Adrenal gland (tissue), 9 donors: ENCODE measurements at regions not wholly inside any gene's neighbourhood (a gene's known extent, or its start where the extent isn't known, plus 50 kb on each side); places are given as distances from the start of the nearest gene placed in this dataset.

Source experiments
- DNase-seq, 7 donors: peaks; one replicate each; pipeline ENCODE4 v3.0.0-alpha.2; 2019 to 2020
- H3K27ac ChIP-seq, 5 donors: fragments of 200-600 bp; sonication (generic) in 4 of 5; 1 replicate in 3 of 5; 2 replicates in 2 of 5; pipeline versions ENCODE4 v1.5.1 to v1.8.0; 2016 to 2020; ENCODE audit warnings: mild to moderate bottlenecking in 1 of 5
- H3K27me3 ChIP-seq: fragments of 200-600 bp; 2 replicates; pipeline ENCODE4 v1.8.0; 2021
- H3K36me3 ChIP-seq, 2 donors: fragments of 200-600 bp; replicated peaks in 1 of 2; 1 replicate in 1 of 2; 2 replicates in 1 of 2; pipeline versions ENCODE4 v1.5.1 to v1.8.0; 2018 to 2022
- H3K4me1 ChIP-seq, 2 donors: fragments of 200-600 bp; replicated peaks in 1 of 2; 1 replicate in 1 of 2; 2 replicates in 1 of 2; pipeline versions ENCODE4 v1.5.1 to v1.8.0; 2018 to 2021
- H3K4me3 ChIP-seq, 4 donors: fragments of 200-600 bp; sonication (generic) in 3 of 4; one replicate each; pipeline ENCODE4 v1.5.1; 2016 to 2018
- H3K9me3 ChIP-seq, 3 donors: fragments of 200-600 bp; sonication (generic) in 1 of 3; replicated peaks in 1 of 3; 1 replicate in 2 of 3; 2 replicates in 1 of 3; pipeline versions ENCODE4 v1.5.1 to v1.8.0; 2016 to 2021
- CTCF ChIP-seq, 6 experiments: fragments of 450-650 bp in 4 of 6; fragments of 200-600 bp in 2 of 6; sonication (generic) in 1 of 6; IDR thresholded peaks; 1 replicate in 5 of 6; 2 replicates in 1 of 6; pipeline versions ENCODE4 v1.5.1 to v1.8.0; 2016 to 2021; ENCODE audit warnings: antibody characterized with exemption in 6 of 6, mild to moderate bottlenecking in 2 of 6, moderate library complexity in 1 of 6
- POLR2A ChIP-seq, 2 donors: fragments of 450-650 bp; IDR thresholded peaks; one replicate each; pipeline ENCODE4 v1.6.1; 2017; ENCODE audit warnings: antibody characterized with exemption in 2 of 2, mild to moderate bottlenecking in 2 of 2, moderate library complexity in 1 of 2
- WGBS, 4 donors: extraction: QIAGEN DNeasy Blood & Tissue Kit in 2 of 4; methylation state at CpG; one replicate each; pipeline versions ENCODE4 v1.1.5 to v1.1.7; 2013 to 2017; 5-methylcytosine and 5-hydroxymethylcytosine counted together
- intact Hi-C, 2 donors: fragments of 100-400 bp; cut with DNase I; formaldehyde crosslinking; loops; one replicate each; pipeline versions ENCODE4 v1.14.1 to v1.15.0; 2022 to 2023
- donor health status: healthy with polysubstance abuse.
- donor health status: Bipolar disorder and iron deficiency.
- donor health status: DM: yes; HTN: yes; CAD: no.
- donor health status: DM: no; HTN: no; CAD: no.
- donor health status: DM: no; HTN: no; CAD: no.

- TF ChIP-seq POLR2A (IDR thresholded peaks at IDR 0.05): no peak
- TF ChIP-seq CTCF (IDR thresholded peaks at IDR 0.05): no peak
- 85 to 97% (median 86%) methylated on average over 10 of the region's 10 CpGs for WGBS, 4 donors
- intact Hi-C loops: no loop called here
- no peaks in the 10 kb centered on the region for H3K36me3 ChIP-seq
- H3K9me3 ChIP-seq: no peaks in the 10 kb centered on the region
- H3K27me3 ChIP-seq: no peaks in the 10 kb centered on the region
- no peak overlapping the region for H3K4me3 ChIP-seq
- no peaks in the 10 kb centered on the region for H3K4me1 ChIP-seq
- H3K27ac ChIP-seq: no peak overlapping the region
- no peak for DNase-seq
These were observed 86.5 kb upstream of the CDKN3 start for GRCh38 chr14:54310151-54310850.

- intact Hi-C loops: no loop called here
- Histone ChIP-seq H3K4me3 (no peak overlapping the region), H3K27ac (no peak overlapping the region), H3K27me3 (no peaks in the 10 kb centered on the region), H3K9me3 (no peaks in the 10 kb centered on the region), H3K4me1 (no peaks in the 10 kb centered on the region), H3K36me3 (no peaks in the 10 kb centered on the region)
- 62 to 76% (median 73%) methylated on average over 2 of the region's 2 CpGs for WGBS, 4 donors
- no peak for TF ChIP-seq POLR2A (IDR thresholded peaks at IDR 0.05)
- no peak for DNase-seq
These were observed 86.0 kb upstream of the CDKN3 start for GRCh38 chr14:54310851-54311228.

GRCh38 chr14:54312166-54312801 is 84.5 kb upstream of the CDKN3 start:
- intact Hi-C loops: no loop called here
- WGBS, 4 donors: 52 to 78% (median 63%) methylated on average over 1 to 3 of the region's 3 CpGs
- TF ChIP-seq POLR2A (IDR thresholded peaks at IDR 0.05) (no peak), CTCF (IDR thresholded peaks at IDR 0.05) (no peak)
- H3K27ac ChIP-seq: no peak overlapping the region
- H3K36me3 ChIP-seq: no peaks in the 10 kb centered on the region
- DNase-seq: peak in 2 of 7 donors; percentile 2 to 35
- no peak overlapping the region for H3K4me3 ChIP-seq
- no peaks in the 10 kb centered on the region for H3K9me3 ChIP-seq
- H3K4me1 ChIP-seq: no peaks in the 10 kb centered on the region
- no peaks in the 10 kb centered on the region for H3K27me3 ChIP-seq

- Histone ChIP-seq H3K4me3 (no peak overlapping the region), H3K27ac (no peak overlapping the region), H3K27me3 (no peaks in the 10 kb centered on the region), H3K4me1 (no peaks in the 10 kb centered on the region), H3K9me3 (no peaks in the 10 kb centered on the region), H3K36me3 (no peaks in the 10 kb centered on the region)
- DNase-seq: no peak
- 78 to 83% (median 79%) methylated on average over 11 of the region's 11 CpGs for WGBS, 4 donors
- no peak for TF ChIP-seq CTCF (IDR thresholded peaks at IDR 0.05)
- TF ChIP-seq POLR2A (IDR thresholded peaks at IDR 0.05): no peak
- intact Hi-C loops: no loop called here
These were observed 82.3 kb upstream of the CDKN3 start for GRCh38 chr14:54314365-54315104.
